A549 (cell line): ENCODE measurements at regions not wholly inside any gene's neighbourhood (a gene's known extent, or its start where the extent isn't known, plus 50 kb on each side); places are given as distances from the start of the nearest gene placed in this dataset.

Source experiments
- POLR2A ChIP-seq: IDR thresholded peaks from 2 replicates; pipeline ENCODE4 v1.6.1; 2012; ENCODE audit warnings: mild to moderate bottlenecking, low read length
- USF2 ChIP-seq: fragments of 450-650 bp; IDR thresholded peaks from 2 replicates; pipeline ENCODE4 v1.6.1; 2014; ENCODE audit warnings: antibody characterized with exemption

GRCh38 chr7:68243128-68243527 lies 1246.5 kb downstream of the TYW1 start:
- TF ChIP-seq POLR2A (no peak), USF2 (no peak)
